Mesothelial cell of epicardium (in vitro differentiated cells): ENCODE measurements at regions not wholly inside any gene's neighbourhood (a gene's known extent, or its start where the extent isn't known, plus 50 kb on each side); places are given as distances from the start of the nearest gene placed in this dataset.

ENCODE experiments used
- DNase-seq, 2 experiments: peaks; one replicate each; pipeline ENCODE4 v3.0.0; 2021; ENCODE audit warnings: low spot score in 2 of 2; ENCODE audit not compliant: unreplicated experiment in 2 of 2
- H3K27ac Mint-ChIP-seq: 2 replicates; pipeline ENCODE4 v1.8.0; 2021; ENCODE audit warnings: mixed read lengths
- H3K27me3 Mint-ChIP-seq: 2 replicates; pipeline ENCODE4 v1.8.0; 2021; ENCODE audit warnings: low read depth, mixed read lengths
- H3K36me3 Mint-ChIP-seq: 2 replicates; pipeline ENCODE4 v1.8.0; 2021; ENCODE audit warnings: mixed read lengths
- H3K4me1 Mint-ChIP-seq: 2 replicates; pipeline ENCODE4 v1.8.0; 2021; ENCODE audit warnings: mixed read lengths
- H3K4me3 Mint-ChIP-seq: 2 replicates; pipeline ENCODE4 v1.8.0; 2021; ENCODE audit warnings: mild to moderate bottlenecking, moderate library complexity, mixed read lengths
- H3K9me3 Mint-ChIP-seq: 2 replicates; pipeline ENCODE4 v1.8.0; 2021; ENCODE audit warnings: mixed read lengths
- CTCF ChIP-seq: fragments of 200-600 bp; sonication (generic); IDR thresholded peaks from one replicate; pipeline ENCODE4 v1.5.0; 2021; ENCODE audit warnings: antibody characterized with exemption; ENCODE audit not compliant: unreplicated experiment

- H3K27me3 Mint-ChIP-seq: no peaks in the 10 kb centered on the region
Measured at GRCh38 chr3:151983538-151983937, 110.1 kb downstream of the SUCNR1 start.

GRCh38 chr3:151985787-151986430 is 112.5 kb downstream of the SUCNR1 start:
- H3K9me3 Mint-ChIP-seq: peaks cover 19% of the 10 kb centered on the region
- DNase-seq: no peak
- TF ChIP-seq CTCF: no peak
- H3K4me1 Mint-ChIP-seq: peaks cover 6% of the 10 kb centered on the region
- no peaks in the 10 kb centered on the region for H3K36me3 Mint-ChIP-seq
- no peak overlapping the region for H3K27ac Mint-ChIP-seq
- H3K4me3 Mint-ChIP-seq: no peak overlapping the region
- H3K27me3 Mint-ChIP-seq: no peaks in the 10 kb centered on the region

More at GRCh38 chr3:151983538-151983937, 110.1 kb downstream of the SUCNR1 start:
- TF ChIP-seq CTCF: no peak
- Mint-ChIP-seq H3K27ac (no peak overlapping the region), H3K9me3 (peaks cover 19% of the 10 kb centered on the region), H3K4me3 (no peak overlapping the region), H3K4me1 (peaks cover 6% of the 10 kb centered on the region), H3K36me3 (no peaks in the 10 kb centered on the region)
- DNase-seq: no peak

- no peak for DNase-seq
- Mint-ChIP-seq H3K4me3 (no peak overlapping the region), H3K9me3 (peaks cover 11% of the 10 kb centered on the region), H3K27me3 (no peaks in the 10 kb centered on the region), H3K27ac (no peak overlapping the region), H3K4me1 (peaks cover 6% of the 10 kb centered on the region), H3K36me3 (no peaks in the 10 kb centered on the region)
- TF ChIP-seq CTCF: no peak
Measured at GRCh38 chr3:151987893-151988292, 114.5 kb downstream of the SUCNR1 start.

DNA sequence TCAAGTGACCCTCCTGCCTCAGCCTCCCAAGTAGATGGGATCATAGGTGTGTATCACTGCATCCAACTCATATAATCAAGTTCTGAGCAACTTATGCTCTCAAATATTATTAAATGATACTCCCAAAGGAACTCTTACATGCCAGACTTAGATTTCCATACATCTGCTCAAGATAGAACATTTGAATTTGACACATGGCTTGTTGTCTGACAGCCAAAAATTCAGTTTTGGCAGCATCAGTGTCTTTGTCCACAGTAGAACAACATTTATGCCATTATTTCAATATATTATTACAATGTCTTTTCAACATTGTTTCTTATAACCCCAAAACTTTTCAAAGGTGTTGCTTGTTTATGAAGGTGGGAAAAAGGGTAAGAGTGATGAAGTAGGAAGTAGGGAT is 116.2 kb downstream of the SUCNR1 start:
- no peak overlapping the region for H3K27ac Mint-ChIP-seq
- H3K4me1 Mint-ChIP-seq: peaks cover 6% of the 10 kb centered on the region
- H3K4me3 Mint-ChIP-seq: no peak overlapping the region
- no peak for DNase-seq
- H3K9me3 Mint-ChIP-seq: peaks cover 6% of the 10 kb centered on the region
- no peaks in the 10 kb centered on the region for H3K36me3 Mint-ChIP-seq
- no peak for TF ChIP-seq CTCF
- no peaks in the 10 kb centered on the region for H3K27me3 Mint-ChIP-seq

- Mint-ChIP-seq H3K4me3 (no peak overlapping the region), H3K9me3 (no peaks in the 10 kb centered on the region), H3K36me3 (no peaks in the 10 kb centered on the region), H3K27ac (no peak overlapping the region), H3K4me1 (peaks cover 6% of the 10 kb centered on the region), H3K27me3 (no peaks in the 10 kb centered on the region)
- no peak for TF ChIP-seq CTCF
- no peak for DNase-seq
Measured at GRCh38 chr3:151990696-151991376, 117.4 kb downstream of the SUCNR1 start.
